ENCODE measurements at regions not wholly inside any gene's neighbourhood (a gene's known extent, or its start where the extent isn't known, plus 50 kb on each side); places are given as distances from the start of the nearest gene placed in this dataset.

DNA sequence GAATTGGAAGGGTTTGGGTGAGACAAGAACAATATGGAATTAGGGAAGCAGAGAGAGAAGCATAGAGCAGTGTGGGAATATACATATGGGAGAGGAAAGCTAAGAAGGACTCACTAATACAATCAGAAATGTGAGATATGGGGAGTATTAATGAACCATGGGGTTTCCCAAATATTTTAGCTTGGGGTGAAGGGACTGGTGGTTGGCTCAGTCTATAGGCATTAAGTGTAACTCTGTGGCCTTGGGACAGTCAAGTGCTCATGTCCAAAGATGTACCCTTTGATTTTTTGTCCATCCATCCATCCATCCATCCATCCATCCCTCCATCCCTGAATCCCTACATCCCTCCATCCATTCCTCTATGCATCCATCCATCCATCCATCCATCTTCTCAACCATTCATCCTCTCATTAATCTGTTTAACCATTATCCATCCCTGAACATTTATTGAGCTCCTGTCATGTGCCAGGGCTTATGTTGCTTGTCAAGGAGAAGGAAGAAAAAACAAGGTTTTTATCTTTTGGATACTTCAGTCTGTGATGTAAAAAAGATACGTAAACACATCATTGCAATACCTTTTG, 263.4 kb upstream of the CHD6 start:
- DNase-seq (ENCODE audit: low read depth): no peak

DNA sequence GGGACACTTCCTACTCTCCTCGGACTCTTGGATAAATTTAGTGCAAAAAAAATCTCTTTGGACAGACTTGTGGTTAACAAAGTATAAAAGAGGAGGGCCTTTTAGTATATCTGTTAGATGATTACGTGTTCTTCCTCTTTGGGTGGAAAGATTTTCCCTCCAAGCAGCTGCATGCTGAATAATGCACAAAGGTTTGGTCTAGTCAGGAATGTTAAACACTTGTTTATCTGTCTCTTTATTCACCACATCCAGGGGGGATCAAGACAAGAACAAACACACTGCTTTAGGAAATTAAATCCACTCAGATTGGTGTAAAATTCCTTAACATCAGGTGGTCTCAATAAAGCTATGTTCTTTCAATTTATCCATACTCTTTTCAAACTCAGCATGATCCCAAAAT, 260.9 kb upstream of the CHD6 start:
- no peak for DNase-seq (ENCODE audit: low read depth)

DNA sequence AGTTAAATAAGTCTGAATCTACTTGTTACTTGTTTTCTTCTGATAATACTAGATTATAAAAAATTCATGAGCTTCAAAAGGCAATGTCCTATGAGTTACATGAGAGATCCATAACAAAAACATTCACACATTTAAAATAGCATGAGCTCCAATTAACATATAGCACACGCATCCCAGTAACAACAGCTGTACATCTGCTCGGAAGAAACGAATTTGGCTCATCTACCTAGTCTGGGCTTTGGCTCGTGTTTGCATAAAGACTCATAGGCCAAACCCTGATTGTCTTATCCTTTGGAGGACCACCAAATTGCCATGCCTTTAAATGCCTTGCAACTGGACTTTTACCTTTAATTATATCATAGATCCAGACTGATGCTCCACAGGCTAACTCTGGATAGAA, 259.7 kb upstream of the CHD6 start:
- DNase-seq (ENCODE audit: low read depth): no peak

DNA sequence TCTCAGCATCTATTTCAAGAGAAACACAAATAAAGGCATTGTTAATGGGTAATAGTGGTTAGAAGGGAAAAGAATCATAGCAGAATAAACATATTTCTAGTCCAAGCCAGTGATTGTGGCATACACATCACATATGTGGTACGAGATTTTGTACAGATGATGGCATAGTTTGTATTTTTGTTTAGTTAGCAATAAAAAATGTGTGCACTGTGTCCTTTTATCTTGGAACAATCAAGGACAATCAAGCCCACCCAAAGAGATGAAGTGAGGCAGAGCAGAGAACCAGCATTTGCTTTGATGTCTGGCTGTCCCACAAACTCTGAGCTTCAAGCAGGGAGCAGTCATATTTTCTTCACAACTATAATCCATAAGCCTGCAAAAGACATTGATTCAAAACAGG, 256.5 kb upstream of the CHD6 start:
- DNase-seq (ENCODE audit: low read depth): no peak

- no peak for DNase-seq (ENCODE audit: low read depth)
Observed at GRCh38 chr20:41872930-41873329, 254.8 kb upstream of the CHD6 start.

DNA sequence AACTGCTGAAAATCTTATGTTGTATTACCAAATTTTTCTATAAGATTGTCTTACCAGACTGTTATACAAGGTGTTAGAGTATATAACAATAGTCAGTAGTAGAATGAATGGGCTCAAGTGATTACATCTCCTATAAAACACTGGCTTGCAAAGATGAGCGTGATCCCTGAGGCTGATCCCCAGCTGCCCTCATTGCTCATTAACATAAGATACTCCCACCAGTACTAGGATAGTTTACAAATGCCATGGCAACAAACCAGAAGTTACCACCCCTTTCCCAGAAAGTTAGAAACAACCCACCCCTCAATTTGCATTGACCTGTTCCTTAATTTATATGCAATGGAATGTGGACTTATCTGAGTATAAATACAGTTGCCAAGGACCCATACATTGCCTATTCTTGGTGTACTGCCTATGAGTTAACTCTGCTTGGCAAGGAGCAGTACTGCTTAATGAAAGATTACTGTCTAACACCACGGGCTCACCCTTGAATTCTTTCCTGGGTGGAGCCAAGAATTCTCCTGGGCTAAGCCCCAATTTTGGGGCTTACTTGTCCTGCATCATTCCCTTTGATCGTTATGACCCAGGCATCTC, 252.8 kb upstream of the CHD6 start:
- no peak for DNase-seq (ENCODE audit: low read depth)

- no peak for DNase-seq (ENCODE audit: low read depth)
Observed at GRCh38 chr20:41869261-41869660, 251.1 kb upstream of the CHD6 start.

GRCh38 chr20:41865938-41866337, 247.8 kb upstream of the CHD6 start:
- DNase-seq (ENCODE audit: low read depth): no peak

DNA sequence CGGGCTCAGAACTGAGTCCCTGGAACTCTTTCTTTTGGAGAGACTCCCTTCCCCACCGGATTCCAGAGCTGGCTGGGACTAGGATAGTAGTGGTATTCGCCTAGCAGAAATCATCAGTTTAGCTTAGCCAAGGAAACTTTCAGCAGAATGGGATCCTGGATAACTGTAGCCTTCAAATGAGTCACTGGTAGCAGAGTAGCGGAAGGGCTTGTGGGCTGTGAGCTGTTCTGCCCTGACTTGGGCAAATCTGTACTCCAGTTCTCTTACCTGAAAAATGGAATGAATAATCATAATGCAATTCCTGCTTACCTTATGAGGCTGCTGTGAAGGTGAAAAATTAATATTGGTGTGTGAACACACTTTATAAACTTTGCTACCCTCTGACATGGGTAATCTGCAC, 244.3 kb upstream of the CHD6 start:
- no peak for DNase-seq (ENCODE audit: low read depth)

- DNase-seq (ENCODE audit: low read depth): no peak
Observed at GRCh38 chr20:41861772-41862422, 243.7 kb upstream of the CHD6 start.

- DNase-seq (ENCODE audit: low read depth): peak; percentile 0
Observed at GRCh38 chr20:41854765-41855164, 236.6 kb upstream of the CHD6 start.

- DNase-seq (ENCODE audit: low read depth): no peak
Observed at GRCh38 chr20:41853806-41854205, 235.6 kb upstream of the CHD6 start.

DNA sequence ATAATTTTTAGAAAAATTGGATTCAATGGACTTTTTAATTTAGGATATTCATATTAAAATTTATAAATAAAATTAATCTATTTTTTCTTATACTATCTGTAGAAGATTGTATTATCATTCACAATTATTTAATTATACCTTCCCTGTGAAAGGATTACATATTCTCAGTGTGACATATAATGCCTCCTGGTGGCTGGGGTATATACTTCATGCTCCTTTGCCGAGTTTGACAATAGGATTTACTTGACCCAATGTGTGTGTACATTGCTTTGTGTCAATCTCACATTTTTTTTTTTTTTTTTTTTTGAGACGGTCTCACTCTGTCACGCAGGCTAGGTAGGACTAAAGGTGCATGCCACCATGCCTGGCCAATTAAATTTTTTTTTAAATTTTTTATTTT, 230.0 kb upstream of the CHD6 start:
- DNase-seq (ENCODE audit: low read depth): no peak

DNA sequence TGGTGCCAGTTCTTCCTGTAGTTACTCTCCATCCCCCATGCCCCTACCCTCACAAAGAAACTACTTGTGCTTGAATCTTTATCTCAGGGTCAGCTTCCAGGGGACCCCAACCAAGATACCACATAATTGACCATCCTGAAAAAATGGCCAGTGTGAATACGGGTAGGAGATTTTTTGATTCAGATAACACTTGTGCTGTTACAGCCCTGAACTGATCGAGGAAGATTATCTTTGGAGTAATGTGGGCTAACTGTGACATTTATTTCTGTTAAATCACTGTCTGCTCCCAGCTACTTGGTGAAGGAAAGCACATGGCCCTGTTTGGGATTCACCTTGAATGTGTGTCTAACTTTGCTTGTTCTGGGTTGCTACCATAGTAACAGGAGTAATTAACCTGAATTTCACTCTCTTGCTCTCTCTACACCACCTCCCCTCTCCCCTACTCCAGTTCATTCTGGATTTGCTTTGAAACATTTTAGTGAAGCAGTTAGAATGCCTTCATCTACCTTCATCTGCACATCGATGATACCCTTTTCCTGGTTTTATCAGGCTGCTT, 219.6 kb upstream of the CHD6 start:
- DNase-seq (ENCODE audit: low read depth): no peak

DNA sequence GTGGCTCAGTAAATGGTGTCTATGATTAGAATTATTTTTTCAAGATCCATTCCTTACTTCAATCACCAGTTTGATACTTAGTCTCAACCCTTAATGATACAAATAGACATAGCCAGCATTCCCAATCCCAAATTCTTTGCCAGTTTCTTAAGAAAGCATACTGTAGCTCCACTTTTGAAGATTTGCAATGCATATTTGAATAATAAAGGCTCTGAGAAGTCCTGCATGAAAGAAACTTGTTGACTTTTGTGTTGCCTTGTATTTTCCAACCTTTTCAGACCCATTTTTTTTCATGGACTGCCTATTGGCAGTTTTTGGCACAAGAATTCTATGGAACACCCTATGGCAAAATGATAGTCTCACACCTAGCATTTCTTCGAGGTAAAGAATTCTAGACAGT, 215.6 kb upstream of the CHD6 start:
- no peak for DNase-seq (ENCODE audit: low read depth)

DNA sequence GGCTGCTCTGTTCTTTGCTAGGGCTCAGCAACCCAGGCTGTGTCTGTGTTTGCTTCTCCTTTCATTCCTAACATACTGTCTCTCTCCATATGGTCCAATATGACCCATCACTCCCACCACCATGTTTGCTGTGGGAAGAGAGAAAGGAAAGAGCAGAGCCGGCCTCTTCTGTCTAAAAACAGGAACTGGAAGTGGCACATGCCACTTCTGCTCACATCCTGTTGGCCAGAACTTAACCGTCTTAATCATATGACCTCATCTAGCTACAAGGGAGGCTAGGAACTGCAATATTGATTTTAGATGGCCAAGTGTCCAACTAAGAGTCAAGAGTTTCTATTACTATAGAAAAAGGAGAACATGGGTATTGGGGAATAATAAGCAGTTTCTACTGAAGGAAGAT, 212.5 kb upstream of the CHD6 start:
- no peak for DNase-seq (ENCODE audit: low read depth)

DNA sequence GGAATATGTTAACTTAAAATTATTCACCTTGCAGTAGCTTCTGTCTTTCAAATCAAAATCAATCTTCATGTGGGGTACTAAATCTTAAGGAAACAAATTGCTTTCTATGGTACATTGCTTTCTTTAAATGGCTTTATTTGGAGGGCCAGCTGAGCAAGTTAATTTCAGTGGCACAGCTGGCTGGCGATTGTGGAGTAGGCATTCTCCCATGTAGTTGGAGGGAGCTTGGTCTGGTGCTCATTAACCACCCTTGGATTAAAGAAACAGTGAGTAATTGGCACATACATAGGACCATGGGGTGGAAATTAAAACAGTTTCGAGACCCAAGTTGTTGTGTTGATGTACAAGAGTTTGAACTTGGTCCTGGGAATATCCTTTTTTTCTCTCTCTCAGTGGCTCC, 201.3 kb upstream of the CHD6 start:
- DNase-seq (ENCODE audit: low read depth): no peak

GRCh38 chr20:41818991-41819390, 200.8 kb upstream of the CHD6 start:
- DNase-seq (ENCODE audit: low read depth): no peak

- no peak for DNase-seq (ENCODE audit: low read depth)
Observed at GRCh38 chr20:41818369-41818768, 200.2 kb upstream of the CHD6 start.

GRCh38 chr20:41811456-41811855, 193.3 kb upstream of the CHD6 start:
- no peak for DNase-seq (ENCODE audit: low read depth)

GRCh38 chr20:41800040-41800439, 181.9 kb upstream of the CHD6 start:
- no peak for DNase-seq (ENCODE audit: low read depth)

DNA sequence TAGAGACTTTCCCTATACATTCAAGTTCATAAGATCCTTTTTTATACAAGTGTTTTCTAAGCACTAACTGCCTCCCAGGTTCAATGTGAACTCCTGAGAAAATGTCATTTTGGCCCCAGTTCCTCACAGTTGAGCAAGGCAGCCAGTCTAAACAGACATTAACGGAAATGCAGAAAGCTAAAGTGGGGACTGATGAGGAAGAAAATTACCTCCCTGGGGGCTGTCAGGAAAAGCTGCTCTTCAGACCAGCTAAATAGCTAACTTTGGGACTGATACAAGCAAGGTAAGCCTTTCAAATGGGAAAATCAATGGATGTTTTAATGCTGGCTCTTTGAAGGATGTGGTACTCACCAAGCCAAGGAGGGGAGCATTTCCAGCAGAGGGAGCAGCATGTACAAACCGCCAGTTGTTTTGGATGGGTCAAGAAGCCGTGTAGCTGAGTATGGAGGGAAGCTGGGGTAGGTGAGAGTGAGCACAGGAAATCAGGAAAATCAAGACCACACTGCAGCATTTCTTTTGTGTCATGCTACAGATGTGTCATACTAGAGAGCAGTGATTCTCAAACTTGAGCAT, 180.8 kb upstream of the CHD6 start:
- DNase-seq (ENCODE audit: low read depth): no peak

DNA sequence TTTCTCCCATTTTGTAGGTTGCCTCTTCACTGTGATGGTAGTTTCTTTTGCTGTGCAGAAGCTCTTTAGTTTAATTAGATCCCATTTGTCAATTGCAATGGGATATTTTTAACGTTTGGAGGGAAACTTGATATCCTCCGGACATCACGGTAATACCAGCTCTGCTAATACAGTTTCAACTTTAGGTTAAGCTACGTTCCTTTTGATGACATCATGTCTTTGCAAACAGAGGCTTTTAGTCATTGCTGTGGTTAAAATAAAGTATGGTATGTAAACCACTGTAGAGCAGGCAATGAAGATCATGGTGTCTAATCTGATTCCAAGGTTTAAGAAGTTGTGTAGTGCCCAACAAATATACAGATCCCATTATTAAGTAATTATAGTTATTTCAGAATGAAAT, 168.0 kb upstream of the CHD6 start:
- peak; percentile 16 for DNase-seq (ENCODE audit: low read depth)
